ENCODE measurements at regions not wholly inside any gene's neighbourhood (a gene's known extent, or its start where the extent isn't known, plus 50 kb on each side); places are given as distances from the start of the nearest gene placed in this dataset.
"Not testable (repeated sequence)": the region's sequence is repeated elsewhere in the genome, so short reads cannot be mapped to it uniquely, and the experiment has no call there.

GRCh38 chr12:31199476-31199875 is 125.8 kb downstream of the DDX11 start:
- TF ChIP-seq GLIS3 (CRISPR knock-in tag; IDR thresholded peaks at IDR 0.05); CSDC2 (CRISPR knock-in tag; IDR thresholded peaks at IDR 0.05); SNAI2 (CRISPR knock-in tag; IDR thresholded peaks at IDR 0.05); ZFP3 (CRISPR knock-in tag; IDR thresholded peaks at IDR 0.05); ZFP30 (CRISPR knock-in tag; IDR thresholded peaks at IDR 0.05); ARNTL (CRISPR knock-in tag; IDR thresholded peaks at IDR 0.05; ENCODE audit: borderline replicate concordance, low read depth); PPARA (CRISPR knock-in tag; IDR thresholded peaks at IDR 0.05; ENCODE audit: borderline replicate concordance): not testable (repeated sequence)

All from SK-N-SH treated with all-trans-retinoic acid at 6 μM for 48 hours (cell line).